Spleen (tissue), 7 donors: ENCODE measurements at regions not wholly inside any gene's neighbourhood (a gene's known extent, or its start where the extent isn't known, plus 50 kb on each side); places are given as distances from the start of the nearest gene placed in this dataset.

ENCODE experiments used
- POLR2A ChIP-seq, 3 donors: fragments of 450-650 bp; IDR thresholded peaks; one replicate each; pipeline ENCODE4 v1.5.1; 2017; ENCODE audit warnings: antibody characterized with exemption in 3 of 3, mild to moderate bottlenecking in 1 of 3
- TF ChIP-seq, protein P1 (sequence below), 11 experiments: fragments of 200-600 bp in 7 of 11; fragments of 450-650 bp in 4 of 11; sonication (generic) in 4 of 11; IDR thresholded peaks in 8 of 11; conservative IDR thresholded peaks in 3 of 11; 1 replicate in 7 of 11; 2 replicates in 4 of 11; pipeline versions ENCODE4 v1.4.0 to v1.8.0; 2016 to 2021; ENCODE audit warnings: antibody characterized with exemption in 11 of 11, inconsistent platforms in 4 of 11, mild to moderate bottlenecking in 1 of 11
- donor health status: DM: no; HTN: no; CAD: no; lungs with moderate emphysema.
- donor health status: DM: no; HTN: no; CAD: no.
- donor health status: DM: no; HTN: no; CAD: no.

DNA sequence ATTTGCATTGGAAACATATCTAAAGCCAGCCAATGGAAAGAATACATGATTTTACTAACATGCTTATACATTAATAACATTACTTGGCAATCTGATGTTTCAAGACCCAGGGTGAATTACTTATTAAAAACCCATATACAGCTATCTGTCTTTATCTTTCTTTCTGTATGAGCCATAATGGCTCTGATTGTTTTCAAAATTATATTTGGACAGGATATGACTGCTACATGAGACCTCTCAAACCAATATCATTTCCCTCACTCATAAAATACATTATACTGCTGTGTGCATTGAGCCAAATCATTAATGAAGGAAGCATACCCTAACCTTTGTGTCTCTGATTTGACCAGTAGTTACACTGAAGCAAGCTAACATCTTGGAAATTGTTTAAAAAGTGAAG is 205.9 kb upstream of the DPYD start:
- TF ChIP-seq, protein P1, sequence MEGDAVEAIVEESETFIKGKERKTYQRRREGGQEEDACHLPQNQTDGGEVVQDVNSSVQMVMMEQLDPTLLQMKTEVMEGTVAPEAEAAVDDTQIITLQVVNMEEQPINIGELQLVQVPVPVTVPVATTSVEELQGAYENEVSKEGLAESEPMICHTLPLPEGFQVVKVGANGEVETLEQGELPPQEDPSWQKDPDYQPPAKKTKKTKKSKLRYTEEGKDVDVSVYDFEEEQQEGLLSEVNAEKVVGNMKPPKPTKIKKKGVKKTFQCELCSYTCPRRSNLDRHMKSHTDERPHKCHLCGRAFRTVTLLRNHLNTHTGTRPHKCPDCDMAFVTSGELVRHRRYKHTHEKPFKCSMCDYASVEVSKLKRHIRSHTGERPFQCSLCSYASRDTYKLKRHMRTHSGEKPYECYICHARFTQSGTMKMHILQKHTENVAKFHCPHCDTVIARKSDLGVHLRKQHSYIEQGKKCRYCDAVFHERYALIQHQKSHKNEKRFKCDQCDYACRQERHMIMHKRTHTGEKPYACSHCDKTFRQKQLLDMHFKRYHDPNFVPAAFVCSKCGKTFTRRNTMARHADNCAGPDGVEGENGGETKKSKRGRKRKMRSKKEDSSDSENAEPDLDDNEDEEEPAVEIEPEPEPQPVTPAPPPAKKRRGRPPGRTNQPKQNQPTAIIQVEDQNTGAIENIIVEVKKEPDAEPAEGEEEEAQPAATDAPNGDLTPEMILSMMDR (IDR thresholded peaks at IDR 0.05 in 8 of 11, conservative IDR thresholded peaks at IDR 0.05 in 3 of 11) = no peak
- no peak for TF ChIP-seq POLR2A (IDR thresholded peaks at IDR 0.05)
